Liver (tissue), 7 donors: ENCODE measurements at regions not wholly inside any gene's neighbourhood (a gene's known extent, or its start where the extent isn't known, plus 50 kb on each side); places are given as distances from the start of the nearest gene placed in this dataset.
"Not testable (repeated sequence)": the region's sequence is repeated elsewhere in the genome, so short reads cannot be mapped to it uniquely, and the experiment has no call there.

ENCODE experiments used
- DNase-seq: peaks from one replicate; pipeline ENCODE4 v3.0.0-alpha.2; 2017; ENCODE audit warnings: low spot score
- H3K27ac ChIP-seq, 2 donors: one replicate each; pipeline ENCODE4 v1.7.0; 2013; ENCODE audit warnings: inconsistent platforms in 2 of 2, low read length in 2 of 2, control low read depth in 1 of 2, low read depth in 1 of 2, mild to moderate bottlenecking in 1 of 2
- H3K27me3 ChIP-seq, 4 donors: one replicate each; pipeline versions ENCODE4 v1.6.1 to v1.7.0; 2013; ENCODE audit warnings: low read length in 3 of 4, inconsistent platforms in 1 of 4, mild to moderate bottlenecking in 1 of 4, moderate library complexity in 1 of 4; ENCODE audit not compliant: control insufficient read depth in 4 of 4, insufficient read depth in 4 of 4
- H3K36me3 ChIP-seq, 4 donors: one replicate each; pipeline versions ENCODE4 v1.6.1 to v1.7.0; 2013; ENCODE audit warnings: low read length in 3 of 4, mild to moderate bottlenecking in 3 of 4, low read depth in 1 of 4, moderate library complexity in 1 of 4; ENCODE audit not compliant: control insufficient read depth in 4 of 4, insufficient read depth in 3 of 4
- H3K4me1 ChIP-seq, 4 donors: one replicate each; pipeline versions ENCODE4 v1.6.1 to v1.7.0; 2013; ENCODE audit warnings: low read length in 3 of 4, mild to moderate bottlenecking in 3 of 4, moderate library complexity in 1 of 4; ENCODE audit not compliant: control insufficient read depth in 4 of 4, insufficient read depth in 4 of 4
- H3K4me3 ChIP-seq, 3 donors: one replicate each; pipeline versions ENCODE4 v1.6.1 to v1.7.0; 2013; ENCODE audit warnings: low read length in 3 of 3, control low read depth in 1 of 3, low read depth in 1 of 3, mild to moderate bottlenecking in 1 of 3
- H3K9ac ChIP-seq, 2 donors: one replicate each; pipeline ENCODE4 v1.7.0; 2013; ENCODE audit warnings: low read length in 2 of 2, mild to moderate bottlenecking in 2 of 2, moderate library complexity in 2 of 2, control low read depth in 1 of 2, low read depth in 1 of 2
- H3K9me3 ChIP-seq, 4 donors: one replicate each; pipeline versions ENCODE4 v1.6.1 to v1.7.0; 2013; ENCODE audit warnings: low read length in 3 of 4; ENCODE audit not compliant: control insufficient read depth in 4 of 4
- ATF3 ChIP-seq: IDR thresholded peaks from 2 replicates; pipeline ENCODE4 v1.6.1; 2016; ENCODE audit warnings: antibody characterized with exemption
- EGR1 ChIP-seq, 2 donors: IDR thresholded peaks; 2 replicates each; pipeline ENCODE4 v1.6.1; 2016 to 2018; ENCODE audit warnings: antibody characterized with exemption in 2 of 2, low read depth in 2 of 2
- HNF4G ChIP-seq: IDR thresholded peaks from 2 replicates; pipeline ENCODE4 v1.6.1; 2016; ENCODE audit warnings: antibody characterized with exemption
- RXRA ChIP-seq, 2 donors: IDR thresholded peaks; 2 replicates each; pipeline ENCODE4 v1.6.1; 2017 to 2018; ENCODE audit warnings: antibody characterized with exemption in 2 of 2, mild to moderate bottlenecking in 1 of 2
- TAF1 ChIP-seq: conservative IDR thresholded peaks from 2 replicates; pipeline ENCODE4 v1.6.1; 2016; ENCODE audit warnings: antibody characterized with exemption, mild to moderate bottlenecking
- YY1 ChIP-seq: IDR thresholded peaks from 2 replicates; pipeline ENCODE4 v1.6.1; 2016; ENCODE audit warnings: antibody characterized with exemption, mild to moderate bottlenecking
- ZBTB33 ChIP-seq: IDR thresholded peaks from 2 replicates; pipeline ENCODE4 v1.6.1; 2016; ENCODE audit warnings: antibody characterized with exemption
- WGBS: extraction: QIAGEN DNeasy Blood & Tissue Kit; methylation state at CpG from one replicate; pipeline ENCODE4 v1.1.7; 2013; 5-methylcytosine and 5-hydroxymethylcytosine counted together
- TF ChIP-seq, protein P1 (sequence below): IDR thresholded peaks from 2 replicates; pipeline ENCODE4 v1.6.1; 2016; ENCODE audit warnings: antibody characterized with exemption, mild to moderate bottlenecking
- donor health status: healthy.
- donor health status: healthy.
- donor health status: healthy.
- donor health status: healthy.

- TF ChIP-seq ZBTB33 (no peak), HNF4G (no peak), TAF1 (no peak), RXRA (IDR thresholded peaks at IDR 0.05) (no peak)
Observed at GRCh38 chrX:1903236-1903935, 288.5 kb downstream of the ASMT start (continued).

DNA sequence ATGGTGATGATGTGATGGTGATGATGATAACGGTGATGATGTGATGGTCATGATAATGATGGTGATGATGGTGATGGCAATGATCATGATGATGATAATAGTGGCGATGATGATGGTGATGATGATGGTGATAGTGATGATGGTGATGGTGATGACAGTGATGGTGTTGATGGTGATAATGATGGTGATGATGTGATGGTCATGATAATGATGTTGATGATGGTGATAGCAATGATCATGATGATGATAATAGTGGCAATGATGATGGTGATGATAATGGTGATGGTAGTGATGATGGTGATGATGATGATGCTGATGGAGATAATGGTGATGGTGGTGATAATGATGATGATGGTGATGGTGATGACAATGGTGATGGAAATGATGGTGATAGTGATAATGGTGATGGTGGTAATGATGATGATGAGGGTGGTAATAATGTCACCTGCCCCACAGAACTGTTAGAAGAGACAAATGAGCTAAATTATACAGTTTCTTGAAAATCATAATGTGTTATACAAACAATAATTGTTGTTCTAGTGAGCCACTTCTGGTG is 289.9 kb downstream of the ASMT start:
- H3K9me3 ChIP-seq = peaks cover 0 to 4% (median under 1%) of the 10 kb centered on the region in 4 donors
- no peaks in the 10 kb centered on the region for H3K36me3 ChIP-seq
- no peaks in the 10 kb centered on the region for H3K4me1 ChIP-seq
- H3K4me3 ChIP-seq = no peak overlapping the region
- no peak for DNase-seq
- H3K9ac ChIP-seq = no peak overlapping the region
- TF ChIP-seq EGR1 (IDR thresholded peaks at IDR 0.05; ENCODE audit: low read depth in 2 of 2) (no peak), HNF4G (no peak), RXRA (IDR thresholded peaks at IDR 0.05) (no peak)
- peaks cover 0 to 3% (median 0%) of the 10 kb centered on the region in 4 donors for H3K27me3 ChIP-seq
- no peak overlapping the region for H3K27ac ChIP-seq
- WGBS = 90% methylated on average over 2 of the region's 2 CpGs

DNA sequence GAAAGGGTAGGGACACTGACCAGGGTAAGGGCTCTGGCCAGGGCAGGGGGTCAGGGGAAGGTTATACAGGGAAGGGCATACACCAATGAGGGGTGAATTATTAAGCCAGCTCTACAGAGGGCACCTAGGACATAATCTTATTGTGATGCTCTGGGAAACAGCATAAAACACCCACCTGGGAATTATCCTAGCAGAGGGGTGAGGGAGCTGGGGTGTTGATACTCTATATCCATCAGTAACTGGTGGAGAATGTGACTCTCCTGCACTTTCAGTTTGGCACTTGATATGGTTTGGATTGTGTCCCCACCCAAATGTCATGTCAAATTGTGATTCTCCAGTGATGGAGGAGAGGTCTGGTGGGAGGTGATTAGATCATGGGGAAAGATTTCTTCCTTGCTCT is 291.2 kb downstream of the ASMT start:
- Histone ChIP-seq H3K4me3 (no peak overlapping the region), H3K27ac (no peak overlapping the region), H3K36me3 (no peaks in the 10 kb centered on the region), H3K4me1 (no peaks in the 10 kb centered on the region), H3K9me3 (peaks cover 0 to 4% (median under 1%) of the 10 kb centered on the region in 4 donors), H3K27me3 (peaks cover 0 to 3% (median 0%) of the 10 kb centered on the region in 4 donors), H3K9ac (no peak overlapping the region)
- no peak for DNase-seq
- TF ChIP-seq YY1 = no peak
- TF ChIP-seq ZBTB33 = no peak
- TF ChIP-seq, protein P1, sequence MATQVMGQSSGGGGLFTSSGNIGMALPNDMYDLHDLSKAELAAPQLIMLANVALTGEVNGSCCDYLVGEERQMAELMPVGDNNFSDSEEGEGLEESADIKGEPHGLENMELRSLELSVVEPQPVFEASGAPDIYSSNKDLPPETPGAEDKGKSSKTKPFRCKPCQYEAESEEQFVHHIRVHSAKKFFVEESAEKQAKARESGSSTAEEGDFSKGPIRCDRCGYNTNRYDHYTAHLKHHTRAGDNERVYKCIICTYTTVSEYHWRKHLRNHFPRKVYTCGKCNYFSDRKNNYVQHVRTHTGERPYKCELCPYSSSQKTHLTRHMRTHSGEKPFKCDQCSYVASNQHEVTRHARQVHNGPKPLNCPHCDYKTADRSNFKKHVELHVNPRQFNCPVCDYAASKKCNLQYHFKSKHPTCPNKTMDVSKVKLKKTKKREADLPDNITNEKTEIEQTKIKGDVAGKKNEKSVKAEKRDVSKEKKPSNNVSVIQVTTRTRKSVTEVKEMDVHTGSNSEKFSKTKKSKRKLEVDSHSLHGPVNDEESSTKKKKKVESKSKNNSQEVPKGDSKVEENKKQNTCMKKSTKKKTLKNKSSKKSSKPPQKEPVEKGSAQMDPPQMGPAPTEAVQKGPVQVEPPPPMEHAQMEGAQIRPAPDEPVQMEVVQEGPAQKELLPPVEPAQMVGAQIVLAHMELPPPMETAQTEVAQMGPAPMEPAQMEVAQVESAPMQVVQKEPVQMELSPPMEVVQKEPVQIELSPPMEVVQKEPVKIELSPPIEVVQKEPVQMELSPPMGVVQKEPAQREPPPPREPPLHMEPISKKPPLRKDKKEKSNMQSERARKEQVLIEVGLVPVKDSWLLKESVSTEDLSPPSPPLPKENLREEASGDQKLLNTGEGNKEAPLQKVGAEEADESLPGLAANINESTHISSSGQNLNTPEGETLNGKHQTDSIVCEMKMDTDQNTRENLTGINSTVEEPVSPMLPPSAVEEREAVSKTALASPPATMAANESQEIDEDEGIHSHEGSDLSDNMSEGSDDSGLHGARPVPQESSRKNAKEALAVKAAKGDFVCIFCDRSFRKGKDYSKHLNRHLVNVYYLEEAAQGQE = no peak
- TF ChIP-seq ATF3 = no peak

GRCh38 chrX:1908996-1909395 is 294.1 kb downstream of the ASMT start:
- H3K27me3 ChIP-seq, DNase-seq, H3K27ac ChIP-seq, H3K9me3 ChIP-seq, H3K9ac ChIP-seq, H3K4me1 ChIP-seq, H3K36me3 ChIP-seq, H3K4me3 ChIP-seq: not testable (repeated sequence)
- 90% methylated on average over 12 of the region's 12 CpGs for whole genome bisulfite sequencing
